ENCODE measurements at regions not wholly inside any gene's neighbourhood (a gene's known extent, or its start where the extent isn't known, plus 50 kb on each side); places are given as distances from the start of the nearest gene placed in this dataset.

GRCh38 chr7:47690902-47691558 lies 109.1 kb upstream of the TNS3 start:
- no peak for DNase-seq

GRCh38 chr7:47689558-47689957 lies 107.6 kb upstream of the TNS3 start:
- no peak for DNase-seq

- DNase-seq = no peak
Observed at GRCh38 chr7:47688311-47689100, 106.6 kb upstream of the TNS3 start.

GRCh38 chr7:47685712-47686376 lies 103.9 kb upstream of the TNS3 start:
- no peak for DNase-seq

- no peak for DNase-seq
Observed at GRCh38 chr7:47685151-47685550, 103.2 kb upstream of the TNS3 start.

- no peak for DNase-seq
Observed at GRCh38 chr7:47684728-47685127, 102.8 kb upstream of the TNS3 start.

GRCh38 chr7:47683485-47683898 lies 101.6 kb upstream of the TNS3 start:
- no peak for DNase-seq

- no peak for DNase-seq
Observed at GRCh38 chr7:47682874-47683273, 101.0 kb upstream of the TNS3 start.

- no peak for DNase-seq
Observed at GRCh38 chr7:47681249-47681810, 99.4 kb upstream of the TNS3 start.

- DNase-seq = no peak
Observed at GRCh38 chr7:47678641-47679380, 96.9 kb upstream of the TNS3 start.

GRCh38 chr7:47677664-47678063 lies 95.8 kb upstream of the TNS3 start:
- DNase-seq = no peak

GRCh38 chr7:47677093-47677492 lies 95.2 kb upstream of the TNS3 start:
- no peak for DNase-seq

- DNase-seq = no peak
Observed at GRCh38 chr7:47672977-47673381, 91.1 kb upstream of the TNS3 start.

- DNase-seq = no peak
Observed at GRCh38 chr7:47672271-47672791, 90.4 kb upstream of the TNS3 start.

GRCh38 chr7:47671358-47671757 lies 89.4 kb upstream of the TNS3 start:
- no peak for DNase-seq

- no peak for DNase-seq
Observed at GRCh38 chr7:47670729-47671128, 88.8 kb upstream of the TNS3 start.

GRCh38 chr7:47669901-47670384 lies 88.0 kb upstream of the TNS3 start:
- DNase-seq = no peak

GRCh38 chr7:47669178-47669891 lies 87.4 kb upstream of the TNS3 start:
- DNase-seq = peak; percentile 64

GRCh38 chr7:47666164-47666862 lies 84.4 kb upstream of the TNS3 start:
- no peak for DNase-seq

- DNase-seq = no peak
Observed at GRCh38 chr7:47664650-47665195, 82.8 kb upstream of the TNS3 start.

All from renal pelvis (tissue), 1 donor.